ENCODE measurements at regions not wholly inside any gene's neighbourhood (a gene's known extent, or its start where the extent isn't known, plus 50 kb on each side); places are given as distances from the start of the nearest gene placed in this dataset.

GRCh38 chr9:71322311-71322710, 200.9 kb upstream of the TRPM3 start:
- Histone ChIP-seq H3K27ac (ENCODE audit: insufficient read depth, low read depth, low read length) (no peak overlapping the region), H3K4me1 (ENCODE audit: control insufficient read depth, extremely low read depth, insufficient read depth, low read length) (no peaks in the 10 kb centered on the region), H4K20me1 (replicated peaks; ENCODE audit: control insufficient read depth, extremely low read depth, insufficient read depth, low read length) (no peaks in the 10 kb centered on the region), H3K27me3 (ENCODE audit: control insufficient read depth in 2 of 2, insufficient read depth in 2 of 2, low read length in 2 of 2) (no peaks in the 10 kb centered on the region), H3K4me2 (ENCODE audit: insufficient read depth, low read length) (no peak overlapping the region), H3K9me3 (replicated peaks; ENCODE audit: control insufficient read depth, insufficient read depth, low read length) (no peaks in the 10 kb centered on the region), H3K36me3 (ENCODE audit: control insufficient read depth in 2 of 2, extremely low read depth in 1 of 2, insufficient read depth in 2 of 2, low read length in 2 of 2) (no peaks in the 10 kb centered on the region), H2AFZ (ENCODE audit: low read depth, low read length) (no peak overlapping the region), H3K79me2 (ENCODE audit: control insufficient read depth, insufficient read depth, low read length) (no peaks in the 10 kb centered on the region), H3K4me3 (replicated peaks in 1 of 3; ENCODE audit: insufficient read depth in 1 of 3, low read depth in 1 of 3, low read length in 3 of 3) (no peak overlapping the region), H3K9ac (replicated peaks; ENCODE audit: extremely low read depth, insufficient read depth, low read length) (no peak overlapping the region), H3K9me1 (replicated peaks; ENCODE audit: control insufficient read depth, extremely low read depth, insufficient read depth, low read length) (no peaks in the 10 kb centered on the region)
- intact Hi-C loops (cut with micrococcal nuclease), result no loop called here
- ChIA-PET CTCF (interaction anchor here (0.5 kb wide), 1 partner anchor 20 kb away, joined by 3 read pairs; no protein-coding TSS in a partner anchor), POLR2A (no interaction called here)
- DNase-seq (ENCODE audit: low read depth, low spot score) (no peak), FAIRE-seq (no peak)
- dilution Hi-C loops (cut with MboI; ENCODE audit: extremely low pct_ligation_motif_present, low sequenced_read_pairs), result no loop called here
- no TSS peak for BruUV-seq (replicated peaks)
- TF ChIP-seq JUN (IDR thresholded peaks at IDR 0.05; ENCODE audit: borderline replicate concordance, insufficient read depth, insufficient read length, low read depth) (no peak), GATA2 (IDR thresholded peaks at IDR 0.05; ENCODE audit: insufficient read depth, insufficient read length, low read depth, low read length) (no peak), MYC (IDR thresholded peaks at IDR 0.05; ENCODE audit: low read depth, low read length) (no peak), POLR2AphosphoS5 (IDR thresholded peaks at IDR 0.05; ENCODE audit: insufficient read depth, low read depth, low read length) (no peak), CTCF (IDR thresholded peaks at IDR 0.05; ENCODE audit: extremely low read depth in 1 of 2, insufficient read depth in 1 of 2, low read depth in 1 of 2, low read length in 2 of 2) (no peak), FOS (IDR thresholded peaks at IDR 0.05; ENCODE audit: borderline replicate concordance, insufficient read depth, low read length) (no peak), MAX (IDR thresholded peaks at IDR 0.05; ENCODE audit: insufficient read depth, insufficient read length) (no peak), EZH2 (IDR thresholded peaks at IDR 0.05; ENCODE audit: borderline replicate concordance, low read depth, low read length, severe bottlenecking) (no peak), POLR2A (IDR thresholded peaks at IDR 0.05; ENCODE audit: low read depth, low read length) (no peak)

Measured in endothelial cell of umbilical vein (primary cell).